IMR-90 (cell line): ENCODE measurements at regions not wholly inside any gene's neighbourhood (a gene's known extent, or its start where the extent isn't known, plus 50 kb on each side); places are given as distances from the start of the nearest gene placed in this dataset.

Experiments used
- ATAC-seq: fragments of 200-7000 bp; cut with Tn5 transposase; 2 replicates; pipeline ENCODE4 v1.9.1; 2020; ENCODE audit warnings: low read depth, mild to moderate bottlenecking, moderate library complexity
- BruUV-seq: library from RNA; stranded (reverse); fragments of 400-500 nt; replicated peaks from 2 replicates; lab custom pipeline; 2021; lab: Mats Ljungman, UMichigan
- CTCF ChIA-PET: fragments of 300-600 bp; formaldehyde crosslinking; extraction: SDS; loops from one replicate; lab custom pipeline; 2021; ENCODE audit warnings: antibody characterized with exemption; lab: Yijun Ruan, JAX
- POLR2A ChIA-PET: fragments of 300-600 bp; sonication (Branson Sonifier 250); formaldehyde crosslinking; loops from one replicate; lab custom pipeline; 2022; ENCODE audit warnings: antibody characterized with exemption; ENCODE audit not compliant: unreplicated experiment; lab: Charles Lee
- DNase-seq: peaks from one replicate; pipeline ENCODE4 v3.0.0; 2013
- H2AFZ ChIP-seq: replicated peaks from 2 replicates; pipeline ENCODE3; 2013; ENCODE audit warnings: low read length, mild to moderate bottlenecking; ENCODE audit not compliant: poor library complexity
- H2AK5ac ChIP-seq: 2 replicates; pipeline ENCODE4 v1.6.1; 2013; ENCODE audit warnings: low read depth, low read length, inconsistent platforms
- H2AK9ac ChIP-seq: replicated peaks from 2 replicates; pipeline ENCODE3; 2013; ENCODE audit warnings: mild to moderate bottlenecking, low read depth, low read length, moderate library complexity; ENCODE audit not compliant: poor library complexity
- H2BK120ac ChIP-seq: 2 replicates; pipeline ENCODE4 v1.6.1; 2013; ENCODE audit warnings: low read depth, low read length, inconsistent platforms
- H2BK15ac ChIP-seq: 3 replicates; pipeline ENCODE4 v1.6.1; 2013; ENCODE audit warnings: low read depth, low read length, inconsistent platforms
- H2BK20ac ChIP-seq: 2 replicates; pipeline ENCODE4 v1.6.1; 2013; ENCODE audit warnings: low read depth, mild to moderate bottlenecking, inconsistent platforms, low read length, moderate library complexity
- H2BK5ac ChIP-seq: 2 replicates; pipeline ENCODE4 v1.6.1; 2013; ENCODE audit warnings: mild to moderate bottlenecking, low read depth, low read length, inconsistent platforms; ENCODE audit not compliant: poor library complexity, severe bottlenecking
- H3K14ac ChIP-seq: replicated peaks from 2 replicates; pipeline ENCODE4 v1.6.1; 2013; ENCODE audit warnings: low read depth, low read length, inconsistent platforms
- H3K18ac ChIP-seq: 2 replicates; pipeline ENCODE4 v1.6.1; 2013; ENCODE audit warnings: low read depth, low read length, control low read depth
- H3K23ac ChIP-seq: 2 replicates; pipeline ENCODE4 v1.6.1; 2013; ENCODE audit warnings: low read depth, low read length, inconsistent platforms
- H3K27ac ChIP-seq: 2 replicates; pipeline ENCODE4 v1.5.1; 2013; ENCODE audit warnings: mild to moderate bottlenecking, control low read depth, low read length; ENCODE audit not compliant: insufficient read depth
- H3K27me3 ChIP-seq: 2 replicates; pipeline ENCODE4 v1.6.1; 2013; ENCODE audit warnings: low read length; ENCODE audit not compliant: control insufficient read depth, insufficient read depth
- H3K36me3 ChIP-seq: 2 replicates; pipeline ENCODE4 v1.6.1; 2013; ENCODE audit warnings: low read length, mixed read lengths; ENCODE audit not compliant: control insufficient read depth, insufficient read depth
- H3K4ac ChIP-seq: 2 replicates; pipeline ENCODE4 v1.6.1; 2013; ENCODE audit warnings: low read depth, low read length, inconsistent platforms
- H3K4me1 ChIP-seq: 2 replicates; pipeline ENCODE4 v1.6.1; 2013; ENCODE audit warnings: low read length, mixed read lengths; ENCODE audit not compliant: control insufficient read depth, insufficient read depth
- H3K4me2 ChIP-seq: 2 replicates; pipeline ENCODE4 v1.6.1; 2013; ENCODE audit warnings: low read depth, mild to moderate bottlenecking, control low read depth, low read length, moderate library complexity
- H3K4me3 ChIP-seq: 2 replicates; pipeline ENCODE4 v1.5.1; 2013; ENCODE audit warnings: low read depth, mild to moderate bottlenecking, control low read depth, low read length, moderate library complexity; ENCODE audit not compliant: insufficient read depth
- H3K56ac ChIP-seq: 2 replicates; pipeline ENCODE4 v1.6.1; 2013; ENCODE audit warnings: low read length, inconsistent platforms; ENCODE audit not compliant: insufficient read depth; ENCODE audit errors: extremely low read depth
- H3K79me1 ChIP-seq, 2 experiments: 2 replicates each; pipeline ENCODE4 v1.6.1; 2013; ENCODE audit warnings: low read length in 2 of 2, inconsistent platforms in 1 of 2, low read depth in 1 of 2
- H3K9ac ChIP-seq: 2 replicates; pipeline ENCODE4 v1.6.1; 2013; ENCODE audit warnings: low read depth, low read length, control low read depth
- H3K9me1 ChIP-seq: 2 replicates; pipeline ENCODE4 v1.6.1; 2013; ENCODE audit warnings: low read length, inconsistent platforms; ENCODE audit not compliant: insufficient read depth
- H3K9me3 ChIP-seq: 2 replicates; pipeline ENCODE4 v1.6.1; 2013; ENCODE audit warnings: low read length; ENCODE audit not compliant: control insufficient read depth, insufficient read depth
- H4K20me1 ChIP-seq: 2 replicates; pipeline ENCODE4 v1.6.1; 2013; ENCODE audit warnings: low read length, inconsistent platforms; ENCODE audit not compliant: insufficient read depth
- H4K5ac ChIP-seq: 2 replicates; pipeline ENCODE4 v1.6.1; 2013; ENCODE audit warnings: mild to moderate bottlenecking, low read depth, low read length, control low read depth
- H4K8ac ChIP-seq, 2 experiments: 2 replicates each; pipeline ENCODE4 v1.6.1; 2013; ENCODE audit warnings: low read depth in 2 of 2, low read length in 2 of 2, control low read depth in 1 of 2, inconsistent platforms in 1 of 2
- H4K91ac ChIP-seq: 2 replicates; pipeline ENCODE4 v1.6.1; 2013; ENCODE audit warnings: low read depth, low read length, inconsistent platforms; ENCODE audit not compliant: insufficient read depth
- BHLHE40 ChIP-seq: fragments of 150-350 bp; IDR thresholded peaks from 2 replicates; pipeline ENCODE4 v1.6.1; 2016; ENCODE audit warnings: mild to moderate bottlenecking, low read depth, low read length
- CEBPB ChIP-seq: IDR thresholded peaks from 2 replicates; pipeline ENCODE4 v1.6.1; 2012; ENCODE audit warnings: low read depth, low read length, improper control_type of control experiment
- CHD1 ChIP-seq: IDR thresholded peaks from 2 replicates; pipeline ENCODE4 v1.6.1; 2012; ENCODE audit warnings: low read depth, low read length, improper control_type of control experiment
- CTCF ChIP-seq: conservative IDR thresholded peaks from 2 replicates; pipeline ENCODE4 v1.5.1; 2012; ENCODE audit warnings: mild to moderate bottlenecking, low read depth, low read length, improper control_type of control experiment
- ELK1 ChIP-seq: fragments of 150-350 bp; IDR thresholded peaks from 2 replicates; pipeline ENCODE4 v1.6.1; 2016; ENCODE audit warnings: low read depth, mild to moderate bottlenecking, low read length, moderate library complexity, borderline replicate concordance
- MAFK ChIP-seq: IDR thresholded peaks from 2 replicates; pipeline ENCODE4 v1.6.1; 2012; ENCODE audit warnings: low read depth, low read length, improper control_type of control experiment
- MXI1 ChIP-seq: IDR thresholded peaks from 2 replicates; pipeline ENCODE4 v1.6.1; 2012; ENCODE audit warnings: low read depth, mild to moderate bottlenecking, low read length, moderate library complexity, borderline replicate concordance
- NFE2L2 ChIP-seq: fragments of 150-350 bp; IDR thresholded peaks from 2 replicates; pipeline ENCODE4 v1.6.1; 2016; ENCODE audit warnings: low read depth, mild to moderate bottlenecking, low read length
- POLR2A ChIP-seq: IDR thresholded peaks from 2 replicates; pipeline ENCODE4 v1.6.1; 2012; ENCODE audit warnings: mild to moderate bottlenecking, low read depth, low read length
- RAD21 ChIP-seq: IDR thresholded peaks from 2 replicates; pipeline ENCODE4 v1.6.1; 2012; ENCODE audit warnings: low read length, improper control_type of control experiment
- RCOR1 ChIP-seq: IDR thresholded peaks from 2 replicates; pipeline ENCODE4 v1.6.1; 2012; ENCODE audit warnings: mild to moderate bottlenecking, low read length, improper control_type of control experiment; ENCODE audit not compliant: insufficient replicate concordance
- RFX5 ChIP-seq: IDR thresholded peaks from 2 replicates; pipeline ENCODE4 v1.8.0; 2012; ENCODE audit warnings: low read depth, mild to moderate bottlenecking, low read length, moderate library complexity
- SMC3 ChIP-seq: fragments of 150-350 bp; IDR thresholded peaks from 2 replicates; pipeline ENCODE4 v1.6.1; 2016; ENCODE audit warnings: low read depth, mild to moderate bottlenecking, antibody characterized with exemption, low read length, moderate library complexity
- WGBS, 2 experiments: methylation state at CpG; one replicate each; pipeline versions ENCODE4 v1.1.5 to v1.1.7; 2013; ENCODE audit warnings: missing lambda C conversion rate in 2 of 2; ENCODE audit not compliant: insufficient read length in 1 of 2; ENCODE audit errors: extremely low coverage in 2 of 2; 5-methylcytosine and 5-hydroxymethylcytosine counted together
- dilution Hi-C: fragments of 300-500 bp; cut with HindIII; formaldehyde crosslinking; loops from one replicate; pipeline ENCODE4 v1.14.3; 2018; ENCODE audit warnings: low sequenced_read_pairs; ENCODE audit not compliant: unreplicated experiment
- in situ Hi-C: fragments of 300-500 bp; cut with MboI; formaldehyde crosslinking; loops from 3 replicates; pipeline ENCODE4 v1.14.3; 2019; ENCODE audit warnings: low sequenced_read_pairs, inconsistent platforms, mixed read lengths
- intact Hi-C: fragments of 100-400 bp; cut with micrococcal nuclease; formaldehyde crosslinking; loops from 2 replicates; pipeline ENCODE4 v1.10.0; 2022
- TF ChIP-seq, protein P1 (sequence below): fragments of 150-350 bp; IDR thresholded peaks from 2 replicates; pipeline ENCODE4 v1.6.1; 2017; ENCODE audit warnings: mild to moderate bottlenecking, antibody characterized with exemption, low read length, low read depth

DNA sequence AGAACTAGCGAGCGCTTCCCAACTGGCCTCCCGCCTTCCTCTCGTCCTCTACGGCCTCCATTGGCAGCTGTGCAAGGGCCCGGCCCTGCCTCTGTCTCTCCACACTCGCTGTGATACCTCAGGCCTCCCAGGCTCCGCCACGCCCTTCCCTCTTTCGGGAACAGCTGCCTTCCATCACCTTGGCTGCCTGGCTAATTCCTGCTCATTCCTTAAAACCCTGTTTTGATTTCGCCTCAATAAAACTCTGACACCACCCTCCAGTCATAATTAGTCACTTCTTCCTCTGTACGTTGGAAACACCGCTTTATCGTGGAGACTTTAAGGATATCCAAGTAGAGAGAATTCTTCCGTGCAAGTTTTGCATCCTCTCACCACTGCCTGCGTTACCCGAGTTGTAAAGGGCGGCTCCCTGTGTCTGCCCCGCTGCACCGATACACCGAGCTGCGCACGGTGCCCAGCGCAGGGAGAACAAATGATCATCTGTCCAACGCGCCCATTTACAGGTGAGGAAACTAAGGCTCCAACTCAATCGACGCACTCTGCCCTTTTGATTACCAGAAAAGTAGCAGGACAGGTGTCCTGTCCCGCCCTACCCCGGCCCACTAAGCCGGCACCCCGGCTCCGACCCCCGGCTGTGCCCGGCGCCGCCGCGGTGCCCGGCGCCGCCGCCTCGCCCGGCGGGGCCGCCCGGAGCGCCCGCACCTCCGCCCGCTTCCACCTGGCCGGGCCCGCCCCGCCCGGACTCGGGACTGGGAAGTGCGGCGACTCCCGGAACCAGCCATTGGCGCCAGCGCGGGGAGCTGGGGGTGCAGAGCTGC lies 139.7 kb downstream of the SEC14L1 start:
- H2BK5ac ChIP-seq, result peak overlapping the region; percentile 69
- peak overlapping the region; percentile 62; the same call in 1 of the 2 replicates for H2BK20ac ChIP-seq
- peaks cover 26% of the 10 kb centered on the region for H3K9me1 ChIP-seq
- peak overlapping the region; percentile 21; the same call in 1 of the 2 replicates for H3K56ac ChIP-seq
- peak overlapping the region; percentile 82 for H2AK5ac ChIP-seq
- H3K23ac ChIP-seq, result 0 out of 2 replicates have a peak overlapping the region, but pooled peaks have one; percentile 46
- peak overlapping the region; percentile 72; the same call in 1 of the 2 replicates for H2BK120ac ChIP-seq
- CTCF ChIA-PET, result no interaction called here
- peak; percentile 52 for ATAC-seq
- in situ Hi-C loops (no loop called here), dilution Hi-C loops (no loop called here), intact Hi-C loops (no loop called here)
- POLR2A ChIA-PET, result no interaction called here
- no peaks in the 10 kb centered on the region for H3K9me3 ChIP-seq
- peak overlapping the region; percentile 98 for H3K4me2 ChIP-seq
- H3K79me1 ChIP-seq, result peaks cover 12 to 36% of the 10 kb centered on the region in 2 experiments
- no peaks in the 10 kb centered on the region for H3K36me3 ChIP-seq
- H3K14ac ChIP-seq, result peak overlapping the region; percentile 63; the same call in 1 of the 2 replicates
- peak overlapping the region; percentile 60 for H3K9ac ChIP-seq
- BruUV-seq, result no TSS peak
- peak; percentile 84 for DNase-seq
- H4K91ac ChIP-seq, result peak overlapping the region; percentile 83
- H2AK9ac ChIP-seq, result peak overlapping the region; percentile 88
- H3K27me3 ChIP-seq, result no peaks in the 10 kb centered on the region
- peak overlapping the region; percentile 71 for H3K4ac ChIP-seq
- no peaks in the 10 kb centered on the region for H4K20me1 ChIP-seq
- H3K4me1 ChIP-seq, result peaks cover 18% of the 10 kb centered on the region
- peak overlapping the region; percentile 63 for H3K27ac ChIP-seq
- whole genome bisulfite sequencing, 2 experiments, result 8% methylated on average over 41 of the region's 63 CpGs; no CpG with 5 or more reads in 1 of the 2 experiments
- peak overlapping the region; percentile 46; the same call in 1 of the 2 replicates for H4K5ac ChIP-seq
- H4K8ac ChIP-seq, result peak overlapping the region in 1 of 2 experiments; percentile 85; a peak in 2 of 4 replicates
- H3K18ac ChIP-seq, result peak overlapping the region; percentile 16; the same call in 1 of the 2 replicates
- peak overlapping the region; percentile 87 for H2AFZ ChIP-seq
- peak overlapping the region; percentile 94; the same call in 1 of the 3 replicates for H2BK15ac ChIP-seq
- H3K4me3 ChIP-seq, result peak overlapping the region; percentile 65
- TF ChIP-seq MXI1 (no peak), MAFK (no peak), CHD1 (no peak), BHLHE40 (no peak), RCOR1 (no peak), CEBPB (no peak), SMC3 (no peak), CTCF (no peak), POLR2A (no peak), RFX5 (no peak), RAD21 (no peak), ELK1 (no peak), NFE2L2 (no peak)
- TF ChIP-seq, protein P1, sequence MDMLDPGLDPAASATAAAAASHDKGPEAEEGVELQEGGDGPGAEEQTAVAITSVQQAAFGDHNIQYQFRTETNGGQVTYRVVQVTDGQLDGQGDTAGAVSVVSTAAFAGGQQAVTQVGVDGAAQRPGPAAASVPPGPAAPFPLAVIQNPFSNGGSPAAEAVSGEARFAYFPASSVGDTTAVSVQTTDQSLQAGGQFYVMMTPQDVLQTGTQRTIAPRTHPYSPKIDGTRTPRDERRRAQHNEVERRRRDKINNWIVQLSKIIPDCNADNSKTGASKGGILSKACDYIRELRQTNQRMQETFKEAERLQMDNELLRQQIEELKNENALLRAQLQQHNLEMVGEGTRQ, result no peak
